GM19238 (cell line): ENCODE measurements at regions not wholly inside any gene's neighbourhood (a gene's known extent, or its start where the extent isn't known, plus 50 kb on each side); places are given as distances from the start of the nearest gene placed in this dataset.
"Not testable (repeated sequence)": the region's sequence is repeated elsewhere in the genome, so short reads cannot be mapped to it uniquely, and the experiment has no call there.

ENCODE experiments used
- DNase-seq: peaks from one replicate; pipeline ENCODE4 v3.0.0; 2011; ENCODE audit warnings: low spot score; ENCODE audit not compliant: insufficient read length

DNA sequence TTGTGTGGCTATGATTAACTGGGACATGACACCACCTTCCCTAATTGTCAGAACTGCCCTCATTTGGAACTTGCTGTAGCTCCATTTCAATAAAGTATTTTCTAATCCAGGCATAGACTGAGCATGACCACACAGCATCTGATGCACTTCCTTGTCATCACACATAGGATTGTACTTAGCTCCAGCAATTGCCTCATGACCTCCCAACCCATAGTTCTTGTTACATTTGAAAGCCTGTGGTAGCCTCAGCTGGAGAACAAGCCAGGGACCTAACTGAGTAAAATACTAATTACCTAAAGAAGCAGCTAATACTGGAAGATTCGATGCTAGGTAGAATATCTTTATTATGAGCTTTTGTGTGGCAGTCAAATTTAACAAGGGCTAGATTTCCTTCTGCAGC, 187.3 kb upstream of the KIF2B start:
- DNase-seq = no peak

DNA sequence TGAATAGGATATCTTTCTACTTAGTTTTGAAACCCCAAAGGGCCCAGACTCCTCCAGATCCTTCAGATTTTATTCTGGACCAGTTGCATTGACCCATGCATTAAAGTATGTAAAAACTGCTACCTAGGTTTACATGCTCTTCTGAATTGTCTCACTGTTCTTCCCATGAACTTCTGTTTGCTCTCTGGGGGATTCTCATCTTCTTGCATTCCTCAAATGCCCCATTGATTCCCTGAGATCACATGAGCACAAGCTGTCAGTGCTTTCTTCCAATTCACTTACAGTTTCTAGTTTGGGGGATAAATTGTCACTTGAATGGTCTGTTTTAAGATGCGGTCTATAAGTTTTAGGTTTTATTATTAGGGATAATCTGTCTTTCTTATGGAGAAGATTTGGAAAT, 188.9 kb upstream of the KIF2B start:
- DNase-seq = no peak

GRCh38 chr17:53631486-53631885, 191.2 kb upstream of the KIF2B start:
- DNase-seq = no peak

GRCh38 chr17:53630638-53631037, 192.1 kb upstream of the KIF2B start:
- DNase-seq = no peak

DNA sequence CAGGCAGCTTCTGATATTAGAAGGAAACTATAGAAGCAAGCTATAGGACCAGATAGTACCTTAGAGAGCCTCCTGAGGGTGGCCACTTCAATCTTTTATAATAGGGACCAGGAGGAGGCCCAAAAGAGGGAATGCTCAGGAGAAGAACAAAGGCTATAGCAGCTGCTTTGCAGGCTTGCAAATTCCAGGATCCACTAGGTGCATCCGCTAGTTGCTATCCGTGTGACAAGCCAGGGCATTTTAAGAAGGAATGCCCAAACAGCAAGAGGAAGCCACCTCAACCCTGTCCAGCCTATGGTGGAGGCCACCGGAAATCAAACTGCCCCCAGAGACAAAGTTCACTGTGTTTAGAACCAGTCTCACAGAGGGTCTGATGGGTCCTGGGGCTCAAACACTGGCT, 192.6 kb upstream of the KIF2B start:
- no peak for DNase-seq

DNA sequence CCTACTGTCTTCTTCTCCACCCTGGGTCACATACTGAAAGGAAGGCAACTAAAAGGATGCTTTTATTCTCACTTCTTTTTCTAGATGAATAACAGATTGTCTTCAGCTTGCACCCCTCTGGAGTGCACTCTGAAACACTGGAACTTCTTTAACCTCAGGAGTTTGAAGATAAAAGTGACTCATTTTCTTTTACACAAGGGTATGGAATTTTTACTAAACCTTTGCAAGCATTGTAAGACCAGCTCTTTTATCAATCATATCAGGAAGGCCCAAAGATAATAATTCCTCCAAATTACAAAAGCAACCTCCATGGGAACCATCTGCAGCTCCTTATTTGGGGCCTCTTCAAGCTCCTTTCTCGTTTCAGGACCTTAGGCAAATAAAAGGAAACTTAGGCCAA, 193.5 kb upstream of the KIF2B start:
- DNase-seq = no peak

- no peak for DNase-seq
Measured at GRCh38 chr17:53628011-53628410, 194.7 kb upstream of the KIF2B start.

DNA sequence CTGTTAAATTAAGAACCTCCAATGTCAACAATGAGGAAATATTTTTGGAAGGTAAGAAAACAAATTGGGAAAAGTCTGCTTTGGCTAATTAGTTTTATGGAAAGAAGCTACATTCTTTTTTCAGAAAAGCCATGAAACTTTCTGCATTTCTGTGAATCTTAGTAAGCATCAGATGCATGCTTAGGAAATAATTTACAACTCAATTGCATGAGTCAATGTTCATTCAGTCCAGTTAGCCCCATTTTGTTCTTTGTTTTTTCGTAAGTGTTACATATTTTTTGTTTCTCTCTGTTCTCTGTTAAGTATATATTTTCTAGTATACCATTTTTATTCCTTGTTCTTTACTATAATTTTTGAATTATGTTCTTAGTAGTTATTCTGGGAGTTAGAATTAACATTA, 195.2 kb upstream of the KIF2B start:
- DNase-seq = no peak

- DNase-seq = no peak
Measured at GRCh38 chr17:53626286-53626685, 196.4 kb upstream of the KIF2B start.

DNA sequence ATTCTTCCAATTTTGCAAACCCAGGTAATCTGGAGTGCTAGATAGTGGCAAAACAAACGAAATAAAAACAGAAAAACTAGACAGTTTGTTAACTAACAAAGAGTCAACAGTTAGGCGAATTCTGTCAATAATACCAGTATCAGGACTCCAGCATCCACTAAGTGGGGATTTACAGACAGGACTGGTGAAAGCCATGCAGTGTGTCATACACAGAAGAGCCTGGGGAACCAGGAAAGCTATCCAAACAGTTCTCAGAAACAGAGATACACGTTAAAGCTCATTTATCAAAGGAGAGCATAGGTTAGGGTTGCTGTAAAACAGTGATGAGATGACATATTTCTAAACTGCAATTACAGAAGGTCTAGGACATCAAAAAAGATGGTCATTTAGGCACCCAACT, 203.7 kb upstream of the KIF2B start:
- no peak for DNase-seq

- DNase-seq = not testable (repeated sequence)
Measured at GRCh38 chr17:53608208-53608607, 214.5 kb upstream of the KIF2B start.

- DNase-seq = no peak
Measured at GRCh38 chr17:53607475-53607874, 215.3 kb upstream of the KIF2B start.

GRCh38 chr17:53588317-53588716, 234.4 kb upstream of the KIF2B start:
- DNase-seq = no peak

GRCh38 chr17:53574038-53574437, 248.7 kb upstream of the KIF2B start:
- no peak for DNase-seq

DNA sequence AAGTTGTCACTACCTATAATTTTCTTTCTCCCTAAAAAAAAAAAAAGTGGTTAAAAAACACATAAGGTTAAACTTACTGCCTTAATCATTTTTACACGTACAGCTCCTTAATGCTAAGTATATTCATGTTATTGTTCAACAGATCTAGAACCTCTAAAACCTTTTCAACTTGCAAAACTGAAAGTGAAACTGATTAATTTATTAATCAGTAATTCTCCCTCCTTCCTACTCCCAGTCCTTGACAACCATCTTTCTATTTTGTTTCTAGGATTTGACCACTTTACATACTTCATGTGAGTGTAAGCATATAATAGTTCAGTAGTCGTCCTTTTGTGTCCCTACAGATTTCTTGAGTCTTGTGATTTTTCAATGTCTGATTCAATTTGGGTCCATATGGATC, 251.4 kb upstream of the KIF2B start:
- DNase-seq = no peak

DNA sequence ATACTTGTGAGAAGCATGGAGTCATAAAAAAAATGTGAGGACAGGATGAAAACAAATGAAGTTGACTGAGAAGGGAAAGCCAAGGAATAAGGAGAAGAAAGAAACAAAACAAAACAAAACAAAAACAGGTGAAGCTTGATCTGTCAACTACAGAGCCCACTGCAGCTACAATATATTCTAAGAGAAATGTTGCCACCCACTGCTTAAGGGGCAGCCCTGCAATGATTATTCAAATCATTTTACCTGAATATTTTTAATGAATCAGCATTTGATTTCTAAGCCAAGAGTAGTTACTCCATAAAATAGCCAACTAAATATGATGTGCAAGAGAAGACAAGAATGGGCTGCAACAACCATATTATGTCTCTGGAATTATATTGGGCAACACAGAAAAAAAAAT, 252.0 kb upstream of the KIF2B start:
- DNase-seq = no peak

- DNase-seq = no peak
Measured at GRCh38 chr17:53560953-53561352, 261.8 kb upstream of the KIF2B start.

GRCh38 chr17:53548252-53548651, 274.5 kb upstream of the KIF2B start:
- DNase-seq = no peak

- no peak for DNase-seq
Measured at GRCh38 chr17:53543472-53543871, 279.3 kb upstream of the KIF2B start.

DNA sequence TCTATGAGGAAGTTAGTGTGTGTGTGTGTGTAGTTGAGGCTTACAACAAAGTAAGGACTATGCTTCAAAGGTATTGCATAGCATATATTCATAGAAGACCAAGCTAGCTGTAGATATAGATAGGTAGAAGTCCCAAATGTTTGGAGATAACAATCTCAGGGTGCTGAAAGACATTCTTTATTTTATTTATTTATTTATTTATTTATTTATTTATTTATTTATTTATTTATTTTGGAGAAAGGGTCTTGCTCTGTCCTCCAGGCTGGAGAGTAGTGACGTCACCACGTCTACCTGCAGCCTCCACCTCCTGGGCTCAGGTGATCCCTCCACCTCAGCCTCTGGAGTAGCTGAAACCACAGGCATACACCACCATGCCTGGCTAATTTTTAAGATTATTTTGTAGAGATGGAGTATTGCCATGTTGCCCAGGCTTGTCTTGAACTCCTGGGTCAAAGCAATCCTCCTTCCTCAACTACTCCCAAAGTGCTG, 284.6 kb upstream of the KIF2B start:
- DNase-seq = no peak

- DNase-seq = no peak
Measured at GRCh38 chr17:53527473-53527872, 295.3 kb upstream of the KIF2B start.

GRCh38 chr17:53525590-53525989, 297.1 kb upstream of the KIF2B start:
- DNase-seq = no peak

DNA sequence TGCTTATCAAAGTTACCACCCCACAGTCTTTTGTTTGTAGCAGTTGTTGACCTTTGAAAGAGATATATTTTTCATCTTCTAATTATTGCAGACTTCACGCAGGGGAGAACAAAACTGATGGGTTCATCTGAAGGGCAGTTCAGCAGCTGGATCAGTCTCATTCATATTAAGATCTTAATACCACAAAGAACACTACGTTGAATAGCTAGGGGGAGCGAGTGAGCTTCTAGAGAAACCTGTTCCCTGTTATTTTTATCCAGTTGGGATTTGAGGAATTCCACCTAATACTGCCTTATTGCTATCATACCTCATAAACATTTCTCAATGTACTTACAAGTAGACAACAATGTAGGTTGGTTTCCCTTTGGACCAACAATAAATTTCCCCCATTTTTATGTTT, 306.1 kb upstream of the KIF2B start:
- no peak for DNase-seq

- no peak for DNase-seq
Measured at GRCh38 chr17:53499277-53499676, 323.4 kb upstream of the KIF2B start.
